SK-N-MC (cell line): ENCODE measurements at regions not wholly inside any gene's neighbourhood (a gene's known extent, or its start where the extent isn't known, plus 50 kb on each side); places are given as distances from the start of the nearest gene placed in this dataset.

Experiments
- EZH2 ChIP-seq: fragments of 200-600 bp; sonication (generic); IDR thresholded peaks from one replicate; pipeline ENCODE4 v1.6.1; 2017; ENCODE audit warnings: antibody characterized with exemption
- POLR2AphosphoS5 ChIP-seq: IDR thresholded peaks from 2 replicates; pipeline ENCODE4 v1.6.1; 2012; ENCODE audit warnings: mild to moderate bottlenecking, low read depth, low read length, borderline replicate concordance

DNA sequence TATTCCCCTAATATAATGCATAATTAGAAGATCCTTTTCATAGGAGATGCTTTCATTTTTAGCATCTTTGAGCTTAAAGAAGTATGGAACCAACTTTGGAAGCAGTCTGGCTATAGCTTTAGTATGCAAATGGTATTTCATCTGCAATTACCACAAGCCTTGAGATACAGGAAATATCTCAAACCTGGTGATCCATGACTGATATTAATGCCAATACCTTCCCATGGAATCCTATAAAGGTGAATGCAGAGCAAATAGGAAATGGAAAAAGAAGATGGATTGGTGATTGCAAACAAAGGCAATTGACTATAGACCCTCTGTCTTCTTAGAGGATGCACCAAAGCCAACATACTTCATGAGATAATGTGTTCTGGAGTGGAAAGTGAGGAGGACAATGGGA, 326.4 kb downstream of the KBTBD8 start:
- TF ChIP-seq EZH2 (no peak), POLR2AphosphoS5 (no peak)
